Neural cell (in vitro differentiated cells): ENCODE measurements at regions not wholly inside any gene's neighbourhood (a gene's known extent, or its start where the extent isn't known, plus 50 kb on each side); places are given as distances from the start of the nearest gene placed in this dataset.

ENCODE experiments used
- H2AFZ ChIP-seq: fragments of 200-600, 300-800 bp; sonication (generic), shearing (Covaris generic); 2 replicates; pipeline ENCODE4 v1.6.0; 2014; ENCODE audit warnings: low read depth, mild to moderate bottlenecking, antibody characterized with exemption, low read length, moderate library complexity
- H3F3A ChIP-seq: fragments of 200-600 bp; shearing (Covaris generic); 2 replicates; pipeline ENCODE4 v1.6.1; 2016; ENCODE audit warnings: mild to moderate bottlenecking, moderate library complexity, mixed read lengths, antibody characterized with exemption, low read length; ENCODE audit not compliant: insufficient read depth, poor library complexity, severe bottlenecking
- H3K27ac ChIP-seq: fragments of 200-600, 300-800 bp; sonication (generic), shearing (Covaris generic); 2 replicates; pipeline ENCODE4 v1.5.1; 2014; ENCODE audit warnings: mild to moderate bottlenecking, low read length, moderate library complexity
- H3K27me3 ChIP-seq: fragments of 300-800, 200-600 bp; sonication (generic), shearing (Covaris generic); 2 replicates; pipeline ENCODE4 v1.6.0; 2014; ENCODE audit warnings: mild to moderate bottlenecking, low read depth, low read length, moderate library complexity; ENCODE audit not compliant: insufficient read depth
- H3K36me3 ChIP-seq: fragments of 300-800, 200-600 bp; sonication (generic), shearing (Covaris generic); 2 replicates; pipeline ENCODE4 v1.5.1; 2014; ENCODE audit warnings: mild to moderate bottlenecking, antibody characterized with exemption, low read length, moderate library complexity; ENCODE audit not compliant: insufficient read depth
- H3K4me2 ChIP-seq: fragments of 300-800, 200-600 bp; sonication (generic), shearing (Covaris generic); 2 replicates; pipeline ENCODE4 v1.6.0; 2014; ENCODE audit warnings: mild to moderate bottlenecking, low read length
- H3K4me3 ChIP-seq: fragments of 300-800, 200-600 bp; sonication (generic), shearing (Covaris generic); 2 replicates; pipeline ENCODE4 v1.5.1; 2014; ENCODE audit warnings: mild to moderate bottlenecking, low read length, moderate library complexity
- H3K79me2 ChIP-seq: fragments of 200-600 bp; shearing (Covaris generic); replicated peaks from 2 replicates; pipeline ENCODE4 v1.6.0; 2014; ENCODE audit warnings: mild to moderate bottlenecking, low read length, moderate library complexity; ENCODE audit not compliant: insufficient read depth
- H3K9ac ChIP-seq: fragments of 300-800, 200-600 bp; sonication (generic), shearing (Covaris generic); 2 replicates; pipeline ENCODE4 v1.6.1; 2016; ENCODE audit warnings: mild to moderate bottlenecking, low read length, mixed read lengths
- H3K9me2 ChIP-seq: fragments of 200-600 bp; shearing (Covaris generic); 2 replicates; pipeline ENCODE4 v1.6.1; 2016; ENCODE audit warnings: mild to moderate bottlenecking, low read length, mixed read lengths; ENCODE audit not compliant: insufficient read depth
- H3K9me3 ChIP-seq: fragments of 200-600, 300-800 bp; sonication (generic), shearing (Covaris generic); 2 replicates; pipeline ENCODE4 v1.6.1; 2016; ENCODE audit warnings: mild to moderate bottlenecking, mixed run types, low read length, moderate library complexity, mixed read lengths
- H4K20me1 ChIP-seq: fragments of 200-600 bp; shearing (Covaris generic); 2 replicates; pipeline ENCODE4 v1.6.1; 2016; ENCODE audit warnings: mild to moderate bottlenecking, mixed run types; ENCODE audit not compliant: insufficient read depth
- CTCF ChIP-seq: fragments of 450-650 bp; IDR thresholded peaks from 2 replicates; pipeline ENCODE4 v1.5.1; 2014; ENCODE audit warnings: antibody characterized with exemption, mild to moderate bottlenecking, moderate library complexity; ENCODE audit not compliant: poor library complexity, severe bottlenecking
- EP300 ChIP-seq: fragments of 450-650 bp; conservative IDR thresholded peaks from 2 replicates; pipeline ENCODE4 v1.6.1; 2014; ENCODE audit warnings: antibody characterized with exemption, mild to moderate bottlenecking, moderate library complexity; ENCODE audit not compliant: poor library complexity, severe bottlenecking
- EZH2 ChIP-seq: fragments of 200-600, 300-800 bp; shearing (Covaris generic), sonication (generic); IDR thresholded peaks from 2 replicates; pipeline ENCODE4 v1.6.1; 2014; ENCODE audit warnings: antibody characterized with exemption, low read length, borderline replicate concordance, mild to moderate bottlenecking; ENCODE audit not compliant: insufficient read depth, poor library complexity, severe bottlenecking
- MXI1 ChIP-seq: fragments of 450-650 bp; conservative IDR thresholded peaks from 2 replicates; pipeline ENCODE4 v1.6.1; 2014; ENCODE audit warnings: antibody characterized with exemption, mild to moderate bottlenecking; ENCODE audit not compliant: poor library complexity, severe bottlenecking
- RAD21 ChIP-seq: fragments of 450-650 bp; conservative IDR thresholded peaks from 2 replicates; pipeline ENCODE4 v1.6.1; 2014; ENCODE audit warnings: antibody characterized with exemption, mild to moderate bottlenecking, moderate library complexity
- REST ChIP-seq: IDR thresholded peaks from 2 replicates; pipeline ENCODE4 v1.6.1; 2012; ENCODE audit warnings: borderline replicate concordance
- SMC3 ChIP-seq: fragments of 450-650 bp; conservative IDR thresholded peaks from 2 replicates; pipeline ENCODE4 v1.6.1; 2014; ENCODE audit warnings: antibody characterized with exemption, mild to moderate bottlenecking, moderate library complexity; ENCODE audit not compliant: poor library complexity
- TAF1 ChIP-seq: IDR thresholded peaks from 2 replicates; pipeline ENCODE4 v1.6.1; 2012; ENCODE audit warnings: low read depth

- no peak overlapping the region for H3K9ac ChIP-seq
- no peaks in the 10 kb centered on the region for H3K79me2 ChIP-seq
- no peak overlapping the region for H3K4me2 ChIP-seq
- no peak overlapping the region for H3K4me3 ChIP-seq
- H4K20me1 ChIP-seq: no peaks in the 10 kb centered on the region
- H3K27ac ChIP-seq: no peak overlapping the region
- H3K9me3 ChIP-seq: no peaks in the 10 kb centered on the region
- no peak for TF ChIP-seq MXI1
- no peak for TF ChIP-seq SMC3
- no peak for TF ChIP-seq REST
- TF ChIP-seq CTCF: no peak
- no peak for TF ChIP-seq EZH2
- no peak for TF ChIP-seq RAD21
- no peak for TF ChIP-seq TAF1
- H3K9me2 ChIP-seq: no peaks in the 10 kb centered on the region
- no peaks in the 10 kb centered on the region for H3K27me3 ChIP-seq
- H2AFZ ChIP-seq: no peak overlapping the region
- no peaks in the 10 kb centered on the region for H3K36me3 ChIP-seq
- no peaks in the 10 kb centered on the region for H3F3A ChIP-seq
These were observed 262.3 kb upstream of the CRY1 start for GRCh38 chr12:107355612-107356011.

GRCh38 chr12:107356266-107356936, 263.1 kb upstream of the CRY1 start:
- TF ChIP-seq RAD21 (no peak), MXI1 (no peak), SMC3 (no peak), EZH2 (no peak), REST (no peak), EP300 (no peak)
- no peak overlapping the region for H2AFZ ChIP-seq
- H3K9me3 ChIP-seq: no peaks in the 10 kb centered on the region
- H3K27ac ChIP-seq: no peak overlapping the region
- no peaks in the 10 kb centered on the region for H3K27me3 ChIP-seq
- no peak overlapping the region for H3K4me3 ChIP-seq
- no peaks in the 10 kb centered on the region for H3F3A ChIP-seq
- no peaks in the 10 kb centered on the region for H3K9me2 ChIP-seq
- no peak overlapping the region for H3K9ac ChIP-seq
- H4K20me1 ChIP-seq: no peaks in the 10 kb centered on the region
- no peak overlapping the region for H3K4me2 ChIP-seq
- H3K79me2 ChIP-seq: no peaks in the 10 kb centered on the region
- H3K36me3 ChIP-seq: no peaks in the 10 kb centered on the region
